H9 (cell line): ENCODE measurements at regions not wholly inside any gene's neighbourhood (a gene's known extent, or its start where the extent isn't known, plus 50 kb on each side); places are given as distances from the start of the nearest gene placed in this dataset.
A peak's percentile ranks its signal among the peaks of the same experiment; 100 is the strongest.

Source experiments
- DNase-seq: peaks from one replicate; pipeline ENCODE4 v3.0.0-alpha.2; 2017
- H2AFZ ChIP-seq: one replicate; pipeline ENCODE4 v1.6.1; 2013; ENCODE audit warnings: mild to moderate bottlenecking, low read length, control low read depth, moderate library complexity
- H2AK5ac ChIP-seq: 2 replicates; pipeline ENCODE4 v1.6.1; 2013; ENCODE audit warnings: low read length, control low read depth, mixed read lengths; ENCODE audit not compliant: insufficient read length
- H2BK120ac ChIP-seq: one replicate; pipeline ENCODE4 v1.6.1; 2013; ENCODE audit warnings: low read depth, mild to moderate bottlenecking, low read length, control low read depth, inconsistent platforms; ENCODE audit not compliant: poor library complexity, severe bottlenecking
- H2BK12ac ChIP-seq: 2 replicates; pipeline ENCODE4 v1.6.1; 2013; ENCODE audit warnings: low read length, control low read depth, mixed read lengths, low read depth; ENCODE audit not compliant: insufficient read length
- H2BK15ac ChIP-seq: 2 replicates; pipeline ENCODE4 v1.6.1; 2013; ENCODE audit warnings: low read depth, low read length, control low read depth
- H2BK20ac ChIP-seq: one replicate; pipeline ENCODE4 v1.6.1; 2013; ENCODE audit warnings: low read depth, mild to moderate bottlenecking, low read length, control low read depth, inconsistent platforms; ENCODE audit not compliant: poor library complexity, severe bottlenecking
- H2BK5ac ChIP-seq: 2 replicates; pipeline ENCODE4 v1.6.1; 2013; ENCODE audit warnings: low read length, control low read depth, mixed read lengths; ENCODE audit not compliant: insufficient read length
- H3K14ac ChIP-seq: 2 replicates; pipeline ENCODE4 v1.6.1; 2013; ENCODE audit warnings: low read length, control low read depth; ENCODE audit not compliant: insufficient read depth
- H3K18ac ChIP-seq: 2 replicates; pipeline ENCODE4 v1.6.1; 2013; ENCODE audit warnings: low read depth, mild to moderate bottlenecking, mixed read lengths, low read length, control low read depth; ENCODE audit not compliant: insufficient read length
- H3K23ac ChIP-seq: 2 replicates; pipeline ENCODE4 v1.6.1; 2013; ENCODE audit warnings: low read length, control low read depth, mixed read lengths, low read depth; ENCODE audit not compliant: insufficient read length
- H3K23me2 ChIP-seq: 2 replicates; pipeline ENCODE4 v1.6.1; 2013; ENCODE audit warnings: low read depth, mild to moderate bottlenecking, mixed read lengths, low read length, control low read depth; ENCODE audit not compliant: insufficient read length, poor library complexity, severe bottlenecking
- H3K27ac ChIP-seq: 2 replicates; pipeline ENCODE4 v1.5.1; 2013; ENCODE audit warnings: low read length, control low read depth, mixed read lengths, low read depth; ENCODE audit not compliant: insufficient read length
- H3K27me3 ChIP-seq: 2 replicates; pipeline ENCODE4 v1.6.1; 2013; ENCODE audit warnings: low read length, control low read depth, inconsistent platforms; ENCODE audit not compliant: insufficient read depth
- H3K4ac ChIP-seq: 2 replicates; pipeline ENCODE4 v1.6.1; 2013; ENCODE audit warnings: low read depth, mild to moderate bottlenecking, control low read depth, inconsistent platforms, low read length, moderate library complexity
- H3K4me1 ChIP-seq: 2 replicates; pipeline ENCODE4 v1.6.1; 2013; ENCODE audit warnings: low read length, control low read depth, inconsistent platforms; ENCODE audit not compliant: insufficient read depth
- H3K4me2 ChIP-seq: 2 replicates; pipeline ENCODE4 v1.6.1; 2013; ENCODE audit warnings: low read length, control low read depth, mixed read lengths; ENCODE audit not compliant: insufficient read length, insufficient read depth
- H3K56ac ChIP-seq: 2 replicates; pipeline ENCODE4 v1.6.1; 2013; ENCODE audit warnings: low read depth, mild to moderate bottlenecking, mixed read lengths, low read length, control low read depth; ENCODE audit not compliant: insufficient read length
- H3K79me1 ChIP-seq: 2 replicates; pipeline ENCODE4 v1.6.1; 2013; ENCODE audit warnings: low read depth, mild to moderate bottlenecking, moderate library complexity, low read length, control low read depth, inconsistent platforms; ENCODE audit not compliant: insufficient read depth, poor library complexity, severe bottlenecking
- H3K79me2 ChIP-seq: 2 replicates; pipeline ENCODE4 v1.6.1; 2013; ENCODE audit warnings: low read length, control low read depth, inconsistent platforms; ENCODE audit not compliant: insufficient read depth
- H3K9ac ChIP-seq: 2 replicates; pipeline ENCODE4 v1.6.1; 2013; ENCODE audit warnings: low read length, control low read depth, mixed read lengths; ENCODE audit not compliant: insufficient read length; ENCODE audit errors: extremely low read depth
- H3K9me3 ChIP-seq: one replicate; pipeline ENCODE4 v1.6.1; 2013; ENCODE audit warnings: low read depth, low read length, inconsistent platforms; ENCODE audit not compliant: control insufficient read depth
- H3T11ph ChIP-seq: one replicate; pipeline ENCODE4 v1.6.1; 2013; ENCODE audit warnings: mild to moderate bottlenecking, low read length, control low read depth, inconsistent platforms
- H4K20me1 ChIP-seq: one replicate; pipeline ENCODE4 v1.6.1; 2013; ENCODE audit not compliant: control insufficient read depth, insufficient read length, insufficient read depth
- H4K5ac ChIP-seq: 2 replicates; pipeline ENCODE4 v1.6.1; 2013; ENCODE audit warnings: low read depth, mild to moderate bottlenecking, mixed read lengths, low read length, control low read depth; ENCODE audit not compliant: insufficient read length
- H4K8ac ChIP-seq: replicated peaks from 2 replicates; pipeline ENCODE4 v1.6.1; 2013; ENCODE audit warnings: low read length, control low read depth, mixed read lengths, low read depth; ENCODE audit not compliant: insufficient read length
- H4K91ac ChIP-seq: 2 replicates; pipeline ENCODE4 v1.6.1; 2013; ENCODE audit warnings: low read depth, mild to moderate bottlenecking, moderate library complexity, mixed read lengths, low read length, control low read depth; ENCODE audit not compliant: insufficient read length
- H3K27ac Mint-ChIP-seq, 3 experiments: 2 replicates in 2 of 3; 3 replicates in 1 of 3; pipeline ENCODE4 v1.8.0; 2020 to 2021; ENCODE audit warnings: mixed read lengths in 3 of 3, mild to moderate bottlenecking in 1 of 3, moderate library complexity in 1 of 3
- H3K27me3 Mint-ChIP-seq: 2 replicates; pipeline ENCODE4 v1.8.0; 2021; ENCODE audit warnings: low read depth, mild to moderate bottlenecking, moderate library complexity, mixed read lengths
- H3K36me3 Mint-ChIP-seq, 3 experiments: 2 replicates in 2 of 3; 3 replicates in 1 of 3; pipeline ENCODE4 v1.8.0; 2020 to 2021; ENCODE audit warnings: low read depth in 3 of 3, mixed read lengths in 3 of 3; ENCODE audit not compliant: insufficient read depth in 1 of 3
- H3K4me1 Mint-ChIP-seq, 2 experiments: 2 replicates each; pipeline ENCODE4 v1.8.0; 2020; ENCODE audit warnings: mixed read lengths in 2 of 2
- H3K4me3 Mint-ChIP-seq, 2 experiments: 2 replicates in 1 of 2; 3 replicates in 1 of 2; pipeline ENCODE4 v1.8.0; 2020 to 2021; ENCODE audit warnings: mild to moderate bottlenecking in 2 of 2, mixed read lengths in 2 of 2, moderate library complexity in 1 of 2
- H3K9me3 Mint-ChIP-seq, 2 experiments: 2 replicates in 1 of 2; 3 replicates in 1 of 2; pipeline ENCODE4 v1.8.0; 2020; ENCODE audit warnings: mild to moderate bottlenecking in 2 of 2, mixed read lengths in 2 of 2, moderate library complexity in 1 of 2
- CTCF ChIP-seq: fragments of 200-600 bp; sonication (generic); conservative IDR thresholded peaks from 3 replicates; pipeline ENCODE4 v1.8.0; 2021; ENCODE audit warnings: antibody characterized with exemption, mild to moderate bottlenecking
- WGBS: extraction: QIAGEN DNeasy Blood & Tissue Kit; methylation state at CpG from one replicate; pipeline ENCODE4 v1.1.7; 2013; ENCODE audit warnings: missing lambda C conversion rate, low lambda C conversion rate, mixed read lengths; ENCODE audit not compliant: insufficient read length; ENCODE audit errors: extremely low coverage; 5-methylcytosine and 5-hydroxymethylcytosine counted together

- Histone ChIP-seq H3K9me3 (no peaks in the 10 kb centered on the region), H2BK120ac (no peak overlapping the region), H3K79me1 (no peaks in the 10 kb centered on the region), H3K56ac (no peak overlapping the region), H3K27ac (no peak overlapping the region), H3K23me2 (no peaks in the 10 kb centered on the region), H3K27me3 (no peaks in the 10 kb centered on the region), H2AFZ (no peak overlapping the region), H3K18ac (no peak overlapping the region), H2AK5ac (no peak overlapping the region), H3K14ac (no peak overlapping the region), H3K4me1 (no peaks in the 10 kb centered on the region), H3T11ph (no peak overlapping the region), H3K23ac (no peak overlapping the region), H4K5ac (no peak overlapping the region), H2BK15ac (no peak overlapping the region), H2BK12ac (no peak overlapping the region), H3K4me2 (no peak overlapping the region), H2BK20ac (no peak overlapping the region), H4K8ac (no peak overlapping the region), H3K79me2 (no peaks in the 10 kb centered on the region), H4K20me1 (no peaks in the 10 kb centered on the region), H4K91ac (no peak overlapping the region), H3K4ac (no peak overlapping the region), H3K9ac (no peak overlapping the region), H2BK5ac (no peak overlapping the region)
- no CpG with 5 or more reads among the region's 5 CpGs for WGBS
- DNase-seq = no peak
- no peak for TF ChIP-seq CTCF
- Mint-ChIP-seq H3K4me3 (no peak overlapping the region), H3K27me3 (no peaks in the 10 kb centered on the region), H3K4me1 (0 out of 4 replicates have a peak, but pooled peaks cover under 1% of the 10 kb centered on the region in 2 experiments), H3K9me3 (no peaks in the 10 kb centered on the region; a peak in 1 of 5 replicates), H3K27ac (peak overlapping the region in 1 of 3 experiments; percentile 9; a peak in 1 of 7 replicates), H3K36me3 (no peaks in the 10 kb centered on the region)
Observed at GRCh38 chr9:78582821-78583220, 285.9 kb downstream of the PSAT1 start.
